GM12892 (cell line): ENCODE measurements at regions not wholly inside any gene's neighbourhood (a gene's known extent, or its start where the extent isn't known, plus 50 kb on each side); places are given as distances from the start of the nearest gene placed in this dataset.

Source experiments
- POLR2A ChIP-seq: IDR thresholded peaks from 2 replicates; pipeline ENCODE4 v1.6.1; 2011; ENCODE audit warnings: low read depth, low read length, control low read depth
- POLR2AphosphoS5 ChIP-seq: IDR thresholded peaks from 2 replicates; pipeline ENCODE4 v1.6.1; 2011; ENCODE audit warnings: low read depth, low read length, control low read depth
- TAF1 ChIP-seq: IDR thresholded peaks from 2 replicates; pipeline ENCODE4 v1.6.1; 2011; ENCODE audit warnings: low read depth, mild to moderate bottlenecking, control low read depth, low read length, borderline replicate concordance

- TF ChIP-seq POLR2A (no peak), TAF1 (no peak), POLR2AphosphoS5 (no peak)
Observed at GRCh38 chr1:59218521-59219236, 78.2 kb upstream of the FGGY start.
